Lower lobe of right lung (tissue), 2 donors: ENCODE measurements at regions not wholly inside any gene's neighbourhood (a gene's known extent, or its start where the extent isn't known, plus 50 kb on each side); places are given as distances from the start of the nearest gene placed in this dataset.
"Not testable (repeated sequence)": the region's sequence is repeated elsewhere in the genome, so short reads cannot be mapped to it uniquely, and the experiment has no call there.

Source experiments
- ATAC-seq, 2 donors: fragments of 200-7000 bp; cut with Tn5 transposase; one replicate each; pipeline ENCODE4 v1.9.1; 2020 to 2022; ENCODE audit warnings: mild to moderate bottlenecking in 2 of 2, moderate library complexity in 2 of 2
- DNase-seq: peaks from one replicate; pipeline ENCODE4 v3.0.0-alpha.2; 2020
- H3K27ac ChIP-seq: fragments of 200-600 bp; one replicate; pipeline ENCODE4 v1.8.0; 2022
- H3K27me3 ChIP-seq: fragments of 200-600 bp; one replicate; pipeline ENCODE4 v1.8.0; 2022; ENCODE audit warnings: low read depth
- H3K36me3 ChIP-seq: fragments of 200-600 bp; one replicate; pipeline ENCODE4 v1.8.0; 2022; ENCODE audit warnings: mild to moderate bottlenecking
- H3K4me1 ChIP-seq: fragments of 200-600 bp; one replicate; pipeline ENCODE4 v1.8.0; 2022
- H3K4me3 ChIP-seq: fragments of 200-600 bp; one replicate; pipeline ENCODE4 v1.8.0; 2022; ENCODE audit warnings: mild to moderate bottlenecking
- H3K9me3 ChIP-seq: fragments of 200-600 bp; one replicate; pipeline ENCODE4 v1.8.0; 2022
- intact Hi-C: fragments of 100-400 bp; cut with DNase I; formaldehyde crosslinking; loops from one replicate; pipeline ENCODE4 v1.11.0; 2022
- TF ChIP-seq, protein P1 (sequence below): fragments of 200-600 bp; IDR thresholded peaks from one replicate; pipeline ENCODE4 v1.8.0; 2022; ENCODE audit warnings: antibody characterized with exemption, mild to moderate bottlenecking
- donor health status: DM: no; HTN: yes; CAD: no; lungs with severe emphysema.

DNA sequence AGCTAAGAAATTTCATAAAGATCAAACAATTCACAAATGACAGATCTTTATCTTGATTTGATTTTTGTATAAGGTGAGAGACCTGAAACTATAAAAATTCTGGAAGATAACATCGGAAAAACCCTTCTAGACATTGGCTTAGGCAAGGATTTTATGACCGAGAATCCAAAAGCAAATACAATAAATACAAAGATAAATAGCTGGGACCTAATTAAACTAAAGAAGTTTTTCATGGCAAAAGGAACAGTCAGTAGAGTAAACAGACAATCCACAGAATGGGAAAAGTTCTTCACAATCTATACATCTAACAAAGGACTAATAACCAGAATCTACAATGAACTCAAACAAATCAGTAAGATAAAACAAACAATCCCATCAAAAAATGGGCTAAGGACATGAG, 116.9 kb upstream of the BCHE start:
- no peak for ATAC-seq
- TF ChIP-seq, protein P1, sequence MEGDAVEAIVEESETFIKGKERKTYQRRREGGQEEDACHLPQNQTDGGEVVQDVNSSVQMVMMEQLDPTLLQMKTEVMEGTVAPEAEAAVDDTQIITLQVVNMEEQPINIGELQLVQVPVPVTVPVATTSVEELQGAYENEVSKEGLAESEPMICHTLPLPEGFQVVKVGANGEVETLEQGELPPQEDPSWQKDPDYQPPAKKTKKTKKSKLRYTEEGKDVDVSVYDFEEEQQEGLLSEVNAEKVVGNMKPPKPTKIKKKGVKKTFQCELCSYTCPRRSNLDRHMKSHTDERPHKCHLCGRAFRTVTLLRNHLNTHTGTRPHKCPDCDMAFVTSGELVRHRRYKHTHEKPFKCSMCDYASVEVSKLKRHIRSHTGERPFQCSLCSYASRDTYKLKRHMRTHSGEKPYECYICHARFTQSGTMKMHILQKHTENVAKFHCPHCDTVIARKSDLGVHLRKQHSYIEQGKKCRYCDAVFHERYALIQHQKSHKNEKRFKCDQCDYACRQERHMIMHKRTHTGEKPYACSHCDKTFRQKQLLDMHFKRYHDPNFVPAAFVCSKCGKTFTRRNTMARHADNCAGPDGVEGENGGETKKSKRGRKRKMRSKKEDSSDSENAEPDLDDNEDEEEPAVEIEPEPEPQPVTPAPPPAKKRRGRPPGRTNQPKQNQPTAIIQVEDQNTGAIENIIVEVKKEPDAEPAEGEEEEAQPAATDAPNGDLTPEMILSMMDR = no peak
- Histone ChIP-seq H3K4me1 (no peaks in the 10 kb centered on the region), H3K27ac (no peak overlapping the region), H3K9me3 (no peaks in the 10 kb centered on the region), H3K36me3 (no peaks in the 10 kb centered on the region), H3K4me3 (no peak overlapping the region), H3K27me3 (no peaks in the 10 kb centered on the region)
- intact Hi-C loops = no loop called here
- DNase-seq = no peak

DNA sequence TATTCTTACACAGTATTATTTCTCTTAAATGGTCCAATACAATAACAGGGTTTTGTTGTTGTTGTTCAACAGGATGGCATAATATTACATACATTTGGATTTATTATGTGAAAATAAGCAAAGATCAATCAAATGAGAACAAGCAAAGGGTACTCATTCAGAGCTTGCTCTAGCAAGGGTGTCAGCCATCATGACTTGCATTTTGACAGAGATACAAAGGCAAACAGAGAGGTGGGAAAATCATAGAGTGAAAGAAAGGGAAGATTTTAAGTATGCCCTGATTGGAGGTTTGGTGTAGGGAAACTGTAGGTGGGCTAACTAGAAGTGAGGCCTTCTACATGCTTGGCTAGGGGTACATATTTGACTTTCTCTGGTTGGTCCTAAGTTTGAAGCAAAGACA, 109.1 kb upstream of the BCHE start:
- Histone ChIP-seq H3K4me1 (no peaks in the 10 kb centered on the region), H3K36me3 (no peaks in the 10 kb centered on the region), H3K9me3 (no peaks in the 10 kb centered on the region), H3K4me3 (no peak overlapping the region), H3K27me3 (no peaks in the 10 kb centered on the region), H3K27ac (no peak overlapping the region)
- TF ChIP-seq, protein P1 = no peak
- ATAC-seq (no peak), DNase-seq (no peak)
- intact Hi-C loops = no loop called here

DNA sequence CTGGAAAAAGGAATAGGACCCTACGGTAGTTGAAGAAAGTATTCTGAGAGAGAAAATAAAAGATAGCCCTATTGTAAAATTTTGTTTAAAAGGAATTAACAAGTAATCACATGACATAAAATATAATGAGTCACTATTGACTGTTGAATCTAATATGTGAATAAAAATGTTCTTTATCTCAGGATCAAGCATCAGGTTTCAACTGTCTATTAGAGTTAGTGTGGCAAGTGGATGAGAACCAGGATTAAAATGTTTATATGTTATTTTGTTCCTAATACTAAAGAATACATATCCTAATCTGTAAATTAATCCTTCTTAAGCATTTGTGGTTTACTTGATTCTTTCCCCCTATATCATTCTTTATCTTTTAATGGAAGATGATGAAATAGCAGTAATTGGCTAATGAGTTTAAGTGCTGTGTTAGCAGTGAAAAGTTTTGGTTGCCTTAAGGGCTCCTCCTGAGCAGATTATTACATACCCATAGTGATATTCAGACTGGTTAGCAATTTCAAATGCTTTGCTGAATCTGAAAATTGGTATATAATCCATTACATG, 101.8 kb upstream of the BCHE start:
- H3K27me3 ChIP-seq = no peaks in the 10 kb centered on the region
- ATAC-seq = no peak
- no peak overlapping the region for H3K4me3 ChIP-seq
- TF ChIP-seq, protein P1 = no peak
- no peaks in the 10 kb centered on the region for H3K9me3 ChIP-seq
- intact Hi-C loops = no loop called here
- no peak overlapping the region for H3K27ac ChIP-seq
- no peaks in the 10 kb centered on the region for H3K4me1 ChIP-seq
- no peak for DNase-seq
- H3K36me3 ChIP-seq = no peaks in the 10 kb centered on the region

DNA sequence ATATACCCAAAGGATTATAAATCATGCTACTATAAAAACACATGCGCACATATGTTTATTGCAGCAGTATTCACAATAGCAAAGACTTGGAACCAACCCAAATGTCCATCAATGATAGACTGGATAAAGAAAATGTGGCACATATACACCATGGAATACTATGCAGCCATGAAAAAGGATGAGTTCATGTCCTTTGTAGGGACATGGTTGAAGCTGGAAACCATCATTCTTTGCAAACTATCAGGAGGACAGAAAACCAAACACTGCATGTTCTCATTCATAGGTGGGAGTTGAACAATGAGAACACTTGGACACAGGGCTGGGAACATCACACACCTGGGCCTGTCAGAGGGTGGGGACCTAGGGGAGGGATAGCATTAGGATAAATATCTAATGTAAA, 98.9 kb upstream of the BCHE start:
- H3K27me3 ChIP-seq, intact Hi-C loops, ATAC-seq, H3K4me1 ChIP-seq, H3K36me3 ChIP-seq, H3K4me3 ChIP-seq, H3K27ac ChIP-seq, DNase-seq, H3K9me3 ChIP-seq: not testable (repeated sequence)

DNA sequence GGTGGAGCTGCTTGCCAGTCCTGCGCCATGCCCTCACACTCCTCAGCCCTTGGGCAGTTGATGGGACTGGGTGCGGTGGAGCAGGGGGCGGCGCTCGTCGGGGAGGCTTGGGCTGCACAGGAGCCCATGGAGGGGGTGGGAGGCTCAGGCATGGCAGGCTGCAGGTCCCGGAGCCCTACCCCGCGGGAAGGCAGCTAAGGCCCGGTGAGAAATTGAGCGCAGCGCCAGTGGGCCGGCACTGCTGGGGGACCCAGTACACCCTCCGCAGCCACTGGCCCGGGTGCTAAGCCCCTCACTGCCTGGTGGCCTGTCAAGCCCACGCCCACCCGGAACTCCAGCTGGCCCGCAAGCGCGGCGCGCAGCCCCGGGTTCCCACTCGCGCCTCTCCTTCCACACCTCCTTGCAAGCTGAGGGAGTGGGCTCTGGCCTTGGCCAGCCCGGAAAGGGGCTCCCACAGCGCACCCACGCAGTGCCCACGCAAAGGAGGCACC, 87.1 kb upstream of the BCHE start:
- H3K27ac ChIP-seq, H3K36me3 ChIP-seq, intact Hi-C loops, ATAC-seq, H3K9me3 ChIP-seq, H3K4me1 ChIP-seq, H3K27me3 ChIP-seq, DNase-seq, H3K4me3 ChIP-seq: not testable (repeated sequence)

DNA sequence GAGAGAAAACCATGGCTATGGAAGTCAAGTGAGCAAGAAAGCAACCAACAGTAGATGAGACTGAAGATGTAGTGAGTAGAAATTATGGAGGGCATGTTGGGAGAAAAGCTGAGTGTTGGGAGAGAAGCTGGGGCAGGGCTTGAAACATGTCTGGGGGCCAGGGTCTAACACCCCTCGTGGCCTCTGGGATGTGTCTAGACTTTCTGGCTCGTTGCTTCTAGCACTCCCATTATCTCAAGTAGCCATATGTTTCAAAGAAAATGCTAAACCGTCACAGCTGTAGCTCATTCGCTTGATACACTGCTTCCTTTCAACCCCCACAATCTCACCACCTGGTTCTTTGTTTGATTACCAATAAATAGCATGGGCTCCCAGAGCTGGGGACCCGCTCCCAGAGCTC, 83.8 kb upstream of the BCHE start:
- H3K4me3 ChIP-seq = no peak overlapping the region
- TF ChIP-seq, protein P1 = no peak
- intact Hi-C loops = no loop called here
- H3K36me3 ChIP-seq = no peaks in the 10 kb centered on the region
- no peak overlapping the region for H3K27ac ChIP-seq
- no peaks in the 10 kb centered on the region for H3K27me3 ChIP-seq
- ATAC-seq = no peak
- H3K9me3 ChIP-seq = no peaks in the 10 kb centered on the region
- no peak for DNase-seq
- H3K4me1 ChIP-seq = no peaks in the 10 kb centered on the region

DNA sequence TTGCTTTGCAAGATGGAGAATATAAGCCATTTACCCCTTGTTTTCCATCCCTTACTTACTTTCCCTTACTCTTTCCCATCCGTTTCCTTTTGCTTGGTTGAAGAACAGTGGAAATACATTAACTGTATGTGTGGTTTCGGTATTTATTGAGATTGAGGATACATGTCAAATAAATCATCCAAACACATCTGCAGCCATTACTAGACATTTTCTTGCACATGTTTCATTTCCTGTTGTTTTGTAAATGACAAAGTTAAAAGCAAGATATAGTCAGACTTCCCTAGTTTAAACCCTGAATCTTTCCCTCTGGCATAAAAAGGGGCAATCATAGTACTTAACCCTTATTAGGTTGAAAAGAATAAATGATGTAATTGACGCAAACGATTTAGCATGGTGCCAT, 82.1 kb upstream of the BCHE start:
- Histone ChIP-seq H3K27ac (no peak overlapping the region), H3K36me3 (no peaks in the 10 kb centered on the region), H3K4me1 (no peaks in the 10 kb centered on the region), H3K9me3 (no peaks in the 10 kb centered on the region), H3K4me3 (no peak overlapping the region), H3K27me3 (no peaks in the 10 kb centered on the region)
- ATAC-seq (no peak), DNase-seq (no peak)
- intact Hi-C loops = no loop called here
- TF ChIP-seq, protein P1 = no peak
